Naive thymus-derived CD4-positive, alpha-beta T cell (primary cell): ENCODE measurements at regions not wholly inside any gene's neighbourhood (a gene's known extent, or its start where the extent isn't known, plus 50 kb on each side); places are given as distances from the start of the nearest gene placed in this dataset.

ENCODE experiments used
- ATAC-seq: fragments of 150-1000 bp; cut with Tn5 transposase; 2 replicates; pipeline ENCODE4 v1.10.0; 2021; ENCODE audit warnings: mild to moderate bottlenecking, moderate library complexity
- CTCF ChIA-PET: fragments of 350-600 bp; sonication (Branson Sonifier 250); formaldehyde crosslinking; loops from one replicate; lab custom pipeline; 2021; ENCODE audit warnings: antibody characterized with exemption; lab: Charles Lee
- POLR2A ChIA-PET: fragments of 350-600 bp; sonication (Branson Sonifier 250); formaldehyde crosslinking; loops from one replicate; lab custom pipeline; 2021; ENCODE audit warnings: antibody characterized with exemption, inconsistent platforms; lab: Charles Lee
- DNase-seq, 9 donors: peaks; one replicate each; pipeline versions ENCODE4 v3.0.0 to v3.0.0-alpha.2; 2020 to 2022; ENCODE audit warnings: mixed read lengths in 1 of 9
- H3K27ac ChIP-seq: one replicate; pipeline ENCODE4 v1.7.0; 2013; ENCODE audit warnings: mild to moderate bottlenecking, low read depth, low read length, moderate library complexity
- H3K27me3 ChIP-seq, 2 donors: one replicate each; pipeline ENCODE4 v1.7.0; 2013; ENCODE audit warnings: low read length in 2 of 2, mild to moderate bottlenecking in 2 of 2, moderate library complexity in 2 of 2; ENCODE audit not compliant: control insufficient read depth in 2 of 2, insufficient read depth in 2 of 2
- H3K36me3 ChIP-seq, 3 experiments: 1 replicate in 2 of 3; 2 replicates in 1 of 3; pipeline ENCODE4 v1.7.0; 2013; ENCODE audit warnings: low read length in 3 of 3, mild to moderate bottlenecking in 3 of 3, moderate library complexity in 1 of 3; ENCODE audit not compliant: insufficient read depth in 3 of 3, control insufficient read depth in 2 of 3
- H3K4me1 ChIP-seq, 2 donors: one replicate each; pipeline ENCODE4 v1.7.0; 2013; ENCODE audit warnings: low read length in 2 of 2, mild to moderate bottlenecking in 2 of 2, moderate library complexity in 1 of 2; ENCODE audit not compliant: control insufficient read depth in 2 of 2, insufficient read depth in 2 of 2
- H3K4me3 ChIP-seq: 2 replicates; pipeline ENCODE4 v1.7.0; 2013; ENCODE audit warnings: mild to moderate bottlenecking, low read length
- H3K9me3 ChIP-seq, 3 experiments: 1 replicate in 2 of 3; 2 replicates in 1 of 3; pipeline ENCODE4 v1.7.0; 2013; ENCODE audit warnings: low read length in 3 of 3; ENCODE audit not compliant: control insufficient read depth in 2 of 3
- H3K27ac Mint-ChIP-seq, 9 donors: one replicate each; pipeline ENCODE4 v1.8.0; 2020 to 2022; ENCODE audit warnings: mixed read lengths in 9 of 9, mild to moderate bottlenecking in 8 of 9, moderate library complexity in 5 of 9, inconsistent platforms in 2 of 9
- H3K27me3 Mint-ChIP-seq, 5 donors: one replicate each; pipeline ENCODE4 v1.8.0; 2021 to 2022; ENCODE audit warnings: mixed read lengths in 5 of 5, mild to moderate bottlenecking in 1 of 5
- H3K36me3 Mint-ChIP-seq, 5 donors: one replicate each; pipeline ENCODE4 v1.8.0; 2020 to 2022; ENCODE audit warnings: mixed read lengths in 5 of 5, mild to moderate bottlenecking in 3 of 5, inconsistent platforms in 1 of 5
- H3K4me1 Mint-ChIP-seq, 7 donors: one replicate each; pipeline ENCODE4 v1.8.0; 2020 to 2022; ENCODE audit warnings: mixed read lengths in 7 of 7, mild to moderate bottlenecking in 3 of 7, inconsistent platforms in 1 of 7
- H3K4me3 Mint-ChIP-seq, 10 donors: one replicate each; pipeline ENCODE4 v1.8.0; 2020 to 2022; ENCODE audit warnings: mild to moderate bottlenecking in 10 of 10, mixed read lengths in 10 of 10, moderate library complexity in 6 of 10, inconsistent platforms in 2 of 10
- H3K9me3 Mint-ChIP-seq, 11 donors: one replicate each; pipeline ENCODE4 v1.8.0; 2020 to 2022; ENCODE audit warnings: mixed read lengths in 11 of 11, mild to moderate bottlenecking in 4 of 11, inconsistent platforms in 1 of 11, moderate library complexity in 1 of 11
- intact Hi-C, 2 donors: fragments of 100-400 bp; cut with micrococcal nuclease; formaldehyde crosslinking; loops; one replicate each; pipeline ENCODE4 v1.15.1; 2023

GRCh38 chr1:229895605-229896004 lies 171.4 kb upstream of the GALNT2 start:
- no peak for DNase-seq
- intact Hi-C loops = no loop called here
- H3K9me3 Mint-ChIP-seq = peaks cover 0 to 8% (median 0%) of the 10 kb centered on the region in 11 donors
- Histone ChIP-seq H3K4me1 (no peaks in the 10 kb centered on the region), H3K27me3 (no peaks in the 10 kb centered on the region), H3K9me3 (no peaks in the 10 kb centered on the region), H3K27ac (no peak overlapping the region), H3K4me3 (no peak overlapping the region), H3K36me3 (no peaks in the 10 kb centered on the region)
- no peaks in the 10 kb centered on the region for H3K4me1 Mint-ChIP-seq
- H3K27me3 Mint-ChIP-seq = peaks cover 21 to 59% (median 47%) of the 10 kb centered on the region in 5 donors
- CTCF ChIA-PET = no interaction called here
- ATAC-seq = no peak
- H3K4me3 Mint-ChIP-seq = no peak overlapping the region
- POLR2A ChIA-PET = no interaction called here
- H3K27ac Mint-ChIP-seq = no peak overlapping the region
- H3K36me3 Mint-ChIP-seq = peaks cover 0 to 6% (median 0%) of the 10 kb centered on the region in 5 donors

GRCh38 chr1:229896306-229896705 lies 170.7 kb upstream of the GALNT2 start:
- Mint-ChIP-seq H3K4me3 (no peak overlapping the region), H3K4me1 (no peaks in the 10 kb centered on the region), H3K27me3 (peaks cover 25 to 61% (median 50%) of the 10 kb centered on the region in 5 donors), H3K36me3 (peaks cover 0 to 6% (median 0%) of the 10 kb centered on the region in 5 donors), H3K9me3 (peaks cover 0 to 12% (median 0%) of the 10 kb centered on the region in 11 donors), H3K27ac (no peak overlapping the region)
- ChIA-PET CTCF (no interaction called here), POLR2A (no interaction called here)
- no peak for DNase-seq
- Histone ChIP-seq H3K4me1 (no peaks in the 10 kb centered on the region), H3K27me3 (no peaks in the 10 kb centered on the region), H3K4me3 (no peak overlapping the region), H3K9me3 (no peaks in the 10 kb centered on the region), H3K36me3 (no peaks in the 10 kb centered on the region), H3K27ac (no peak overlapping the region)
- intact Hi-C loops = no loop called here
- ATAC-seq = no peak

GRCh38 chr1:229896861-229897260 lies 170.2 kb upstream of the GALNT2 start:
- peaks cover 0 to 18% (median 3%) of the 10 kb centered on the region in 11 donors for H3K9me3 Mint-ChIP-seq
- no peaks in the 10 kb centered on the region for H3K4me1 ChIP-seq
- DNase-seq = no peak
- no peak overlapping the region for H3K27ac ChIP-seq
- no peak overlapping the region for H3K27ac Mint-ChIP-seq
- peaks cover 29 to 65% (median 54%) of the 10 kb centered on the region in 5 donors for H3K27me3 Mint-ChIP-seq
- H3K9me3 ChIP-seq = no peaks in the 10 kb centered on the region
- no peak overlapping the region for H3K4me3 Mint-ChIP-seq
- H3K4me1 Mint-ChIP-seq = no peaks in the 10 kb centered on the region
- H3K36me3 ChIP-seq = no peaks in the 10 kb centered on the region
- intact Hi-C loops = no loop called here
- POLR2A ChIA-PET = no interaction called here
- peaks cover 0 to 6% (median 0%) of the 10 kb centered on the region in 5 donors for H3K36me3 Mint-ChIP-seq
- CTCF ChIA-PET = no interaction called here
- no peaks in the 10 kb centered on the region for H3K27me3 ChIP-seq
- ATAC-seq = no peak
- no peak overlapping the region for H3K4me3 ChIP-seq

- ChIA-PET POLR2A (no interaction called here), CTCF (no interaction called here)
- DNase-seq (no peak), ATAC-seq (no peak)
- H3K36me3 Mint-ChIP-seq = peaks cover 0 to 6% (median 0%) of the 10 kb centered on the region in 5 donors
- H3K4me3 ChIP-seq = no peak overlapping the region
- no peak overlapping the region for H3K27ac Mint-ChIP-seq
- H3K27ac ChIP-seq = no peak overlapping the region
- H3K4me1 Mint-ChIP-seq = no peaks in the 10 kb centered on the region
- no peaks in the 10 kb centered on the region for H3K4me1 ChIP-seq
- H3K36me3 ChIP-seq = no peaks in the 10 kb centered on the region
- no peak overlapping the region for H3K4me3 Mint-ChIP-seq
- H3K9me3 Mint-ChIP-seq = peaks cover 0 to 18% (median 3%) of the 10 kb centered on the region in 11 donors
- no peaks in the 10 kb centered on the region for H3K9me3 ChIP-seq
- intact Hi-C loops = no loop called here
- H3K27me3 Mint-ChIP-seq = peaks cover 33 to 67% (median 57%) of the 10 kb centered on the region in 5 donors
- H3K27me3 ChIP-seq = no peaks in the 10 kb centered on the region
Measured at GRCh38 chr1:229897501-229897900, 169.5 kb upstream of the GALNT2 start.

DNA sequence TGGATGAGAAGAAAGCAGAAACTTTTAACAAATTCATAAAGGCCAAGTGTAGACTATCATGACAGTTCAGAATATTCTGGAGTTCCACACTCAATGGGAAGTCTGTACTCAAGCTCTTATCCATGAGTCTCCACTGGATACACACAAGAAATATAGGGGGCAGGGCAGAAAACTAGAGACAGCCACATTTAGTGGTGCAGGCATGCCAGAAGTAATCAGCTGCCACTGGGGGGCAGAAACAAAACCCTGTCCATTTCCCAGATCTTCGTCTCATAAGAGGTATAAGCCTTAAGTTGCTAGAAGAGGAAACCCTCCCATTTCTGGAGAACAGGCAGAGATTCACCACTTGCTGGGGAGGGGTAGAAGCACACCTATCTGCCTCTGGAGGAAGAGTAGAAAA lies 166.8 kb upstream of the GALNT2 start:
- H3K9me3 ChIP-seq = no peaks in the 10 kb centered on the region
- no peak overlapping the region for H3K27ac ChIP-seq
- H3K9me3 Mint-ChIP-seq = peaks cover 0 to 18% (median 3%) of the 10 kb centered on the region in 11 donors
- H3K36me3 ChIP-seq = no peaks in the 10 kb centered on the region
- CTCF ChIA-PET = no interaction called here
- ATAC-seq (no peak), DNase-seq (no peak)
- H3K27ac Mint-ChIP-seq = no peak overlapping the region
- POLR2A ChIA-PET = no interaction called here
- no peaks in the 10 kb centered on the region for H3K4me1 Mint-ChIP-seq
- no peak overlapping the region for H3K4me3 Mint-ChIP-seq
- no peaks in the 10 kb centered on the region for H3K4me1 ChIP-seq
- no peaks in the 10 kb centered on the region for H3K27me3 ChIP-seq
- no peak overlapping the region for H3K4me3 ChIP-seq
- intact Hi-C loops = no loop called here
- peaks cover 0 to 6% (median 0%) of the 10 kb centered on the region in 5 donors for H3K36me3 Mint-ChIP-seq
- H3K27me3 Mint-ChIP-seq = peaks cover 51 to 59% (median 56%) of the 10 kb centered on the region in 5 donors

DNA sequence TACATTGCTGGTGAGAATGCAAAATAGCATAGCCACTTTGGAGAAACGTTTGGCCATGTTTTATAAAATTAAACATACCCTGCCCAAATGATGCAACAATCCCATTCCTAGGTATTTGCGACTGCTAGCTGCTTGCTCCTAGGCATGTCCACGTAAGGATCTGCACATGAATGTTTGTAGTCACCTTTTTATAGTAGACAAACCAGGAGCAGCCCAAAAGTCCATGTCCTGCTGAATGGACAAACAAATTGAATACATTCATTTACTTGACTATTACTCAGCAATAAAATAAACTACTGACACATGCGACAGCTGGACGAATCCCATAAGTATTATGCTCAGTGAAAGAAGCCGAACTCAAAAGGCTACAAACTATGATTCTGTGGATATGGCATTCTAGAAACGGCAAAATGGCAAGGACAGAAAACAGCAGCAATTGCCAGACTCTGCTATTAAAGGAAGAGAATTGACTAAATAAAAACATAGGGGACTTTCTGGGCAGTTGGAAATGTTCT lies 161.9 kb upstream of the GALNT2 start:
- intact Hi-C loops = no loop called here
- Histone ChIP-seq H3K4me1 (no peaks in the 10 kb centered on the region), H3K27me3 (no peaks in the 10 kb centered on the region), H3K4me3 (no peak overlapping the region), H3K36me3 (no peaks in the 10 kb centered on the region), H3K27ac (no peak overlapping the region), H3K9me3 (no peaks in the 10 kb centered on the region)
- DNase-seq = no peak
- Mint-ChIP-seq H3K27me3 (peaks cover 29 to 69% (median 36%) of the 10 kb centered on the region in 5 donors), H3K4me1 (peaks cover 0 to 7% (median 0%) of the 10 kb centered on the region in 7 donors), H3K36me3 (no peaks in the 10 kb centered on the region), H3K9me3 (peaks cover 0 to 15% (median 3%) of the 10 kb centered on the region in 11 donors), H3K27ac (no peak overlapping the region), H3K4me3 (no peak overlapping the region)
- ATAC-seq = no peak
- ChIA-PET CTCF (no interaction called here), POLR2A (no interaction called here)

DNA sequence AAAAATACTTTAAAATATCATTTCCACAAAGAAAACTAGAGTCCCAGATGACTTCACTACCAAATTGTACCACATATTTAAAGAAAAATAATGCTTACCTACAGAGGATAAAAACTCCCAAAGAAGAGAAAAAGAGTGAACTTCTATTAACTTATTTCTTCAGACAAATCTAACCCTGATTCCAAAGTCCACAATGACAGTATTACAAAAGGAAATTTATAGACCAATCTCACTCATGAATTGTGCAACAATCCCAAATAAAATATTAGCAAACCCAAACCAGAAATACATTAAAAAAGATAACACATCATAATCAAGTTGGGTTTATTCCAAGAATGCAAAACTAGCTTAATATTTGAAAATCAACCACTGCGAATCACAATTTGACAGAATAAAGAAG lies 161.4 kb upstream of the GALNT2 start:
- H3K4me1 ChIP-seq = no peaks in the 10 kb centered on the region
- H3K9me3 Mint-ChIP-seq = peaks cover 0 to 15% (median 3%) of the 10 kb centered on the region in 11 donors
- H3K4me3 ChIP-seq = no peak overlapping the region
- ATAC-seq = no peak
- peaks cover 0 to 7% (median 0%) of the 10 kb centered on the region in 7 donors for H3K4me1 Mint-ChIP-seq
- no peaks in the 10 kb centered on the region for H3K9me3 ChIP-seq
- ChIA-PET CTCF (no interaction called here), POLR2A (no interaction called here)
- H3K27ac ChIP-seq = no peak overlapping the region
- DNase-seq = no peak
- no peaks in the 10 kb centered on the region for H3K36me3 ChIP-seq
- intact Hi-C loops = no loop called here
- peaks cover 25 to 67% (median 33%) of the 10 kb centered on the region in 5 donors for H3K27me3 Mint-ChIP-seq
- no peaks in the 10 kb centered on the region for H3K27me3 ChIP-seq
- H3K27ac Mint-ChIP-seq = no peak overlapping the region
- no peak overlapping the region for H3K4me3 Mint-ChIP-seq
- H3K36me3 Mint-ChIP-seq = no peaks in the 10 kb centered on the region
